HCT116 (cell line): ENCODE measurements at regions not wholly inside any gene's neighbourhood (a gene's known extent, or its start where the extent isn't known, plus 50 kb on each side); places are given as distances from the start of the nearest gene placed in this dataset.

Experiments
- ATAC-seq: fragments of 200-7000 bp; cut with Tn5 transposase; 2 replicates; pipeline ENCODE4 v1.9.1; 2020; ENCODE audit warnings: mild to moderate bottlenecking, moderate library complexity
- BruUV-seq: library from RNA; stranded (reverse); fragments of 400-500 nt; replicated peaks from 2 replicates; lab custom pipeline; 2021; lab: Mats Ljungman, UMichigan
- CTCF ChIA-PET: fragments of 300-600 bp; sonication (Branson Sonifier 250); formaldehyde crosslinking; loops from one replicate; lab custom pipeline; 2021; ENCODE audit warnings: antibody characterized with exemption; lab: Charles Lee
- POLR2A ChIA-PET: fragments of 300-600, 350-600 bp; sonication (Branson Sonifier 250); formaldehyde crosslinking; loops from one replicate; lab custom pipeline; 2021; ENCODE audit warnings: antibody characterized with exemption; lab: Charles Lee
- RAD21 ChIA-PET, 2 experiments: fragments of 300-600 bp; sonication (Branson Sonifier 250); formaldehyde crosslinking; loops; one replicate each; lab custom pipeline; 2023; ENCODE audit warnings: low total read pairs in 2 of 2; ENCODE audit not compliant: uncharacterized antibody in 2 of 2, unreplicated experiment in 2 of 2, low non-redundant PET in 1 of 2; lab: Charles Lee
- DNase-seq: peaks from one replicate; pipeline ENCODE4 v3.0.0-alpha.2; 2010; ENCODE audit warnings: low read depth, low spot score
- H2AFZ ChIP-seq: fragments of 200-600 bp; shearing (Covaris generic), sonication (generic); 2 replicates; pipeline ENCODE4 v1.6.1; 2017; ENCODE audit warnings: low read depth, mixed run types, mixed read lengths, antibody characterized with exemption, low read length; ENCODE audit not compliant: poor library complexity, severe bottlenecking
- H3K27ac ChIP-seq: 2 replicates; pipeline ENCODE4 v1.5.1; 2012; ENCODE audit warnings: low read depth, low read length
- H3K27me3 ChIP-seq: fragments of 200-600 bp; sonication (generic); 2 replicates; pipeline ENCODE4 v1.6.1; 2016; ENCODE audit warnings: mixed run types, low read length, mixed read lengths; ENCODE audit not compliant: insufficient read depth
- H3K36me3 ChIP-seq, 2 experiments: fragments of 200-500 bp in 1 of 2; fragments of 200-600 bp in 1 of 2; sonication (Bioruptor generic) in 1 of 2; sonication (generic) in 1 of 2; 2 replicates each; pipeline versions ENCODE4 v1.5.1 to v1.6.1; 2014 to 2016; ENCODE audit warnings: low read length in 2 of 2, inconsistent platforms in 1 of 2, mixed read lengths in 1 of 2, mixed run types in 1 of 2; ENCODE audit not compliant: insufficient read depth in 2 of 2, control insufficient read depth in 1 of 2
- H3K4me1 ChIP-seq, 2 experiments: fragments of 200-600 bp in 1 of 2; sonication (generic) in 1 of 2; 2 replicates each; pipeline versions ENCODE4 v1.5.1 to v1.6.1; 2012 to 2017; ENCODE audit warnings: low read length in 2 of 2, inconsistent platforms in 1 of 2, mild to moderate bottlenecking in 1 of 2, mixed read lengths in 1 of 2, mixed run types in 1 of 2, moderate library complexity in 1 of 2; ENCODE audit not compliant: insufficient read depth in 2 of 2, control insufficient read depth in 1 of 2
- H3K4me2 ChIP-seq: fragments of 200-600 bp; sonication (generic); 2 replicates; pipeline ENCODE4 v1.6.1; 2017; ENCODE audit warnings: mixed run types, low read length, mixed read lengths
- H3K4me3 ChIP-seq, 2 experiments: fragments of 200-600 bp in 1 of 2; sonication (generic) in 1 of 2; replicated peaks in 1 of 2; 2 replicates each; pipeline ENCODE4 v1.5.1; 2011 to 2016; ENCODE audit warnings: low read length in 2 of 2, control low read depth in 1 of 2, low read depth in 1 of 2, mild to moderate bottlenecking in 1 of 2, mixed read lengths in 1 of 2, mixed run types in 1 of 2
- H3K79me2 ChIP-seq: fragments of 200-600 bp; sonication (generic); 2 replicates; pipeline ENCODE4 v1.6.1; 2017; ENCODE audit warnings: mild to moderate bottlenecking, mixed run types, low read length, moderate library complexity, mixed read lengths; ENCODE audit not compliant: insufficient read depth
- H3K9ac ChIP-seq: fragments of 200-600 bp; sonication (generic); 2 replicates; pipeline ENCODE4 v1.6.1; 2016; ENCODE audit warnings: low read length, mixed read lengths
- H3K9me2 ChIP-seq: fragments of 200-600 bp; sonication (generic), shearing (Covaris generic); 2 replicates; pipeline ENCODE4 v1.6.1; 2017; ENCODE audit warnings: mixed run types, mild to moderate bottlenecking, moderate library complexity; ENCODE audit not compliant: insufficient read depth
- H3K9me3 ChIP-seq, 2 experiments: fragments of 200-500 bp in 1 of 2; fragments of 200-600 bp in 1 of 2; sonication (Bioruptor generic) in 1 of 2; sonication (generic) in 1 of 2; 2 replicates each; pipeline ENCODE4 v1.6.1; 2014 to 2017; ENCODE audit warnings: low read length in 2 of 2, mixed read lengths in 2 of 2, inconsistent platforms in 1 of 2, low read depth in 1 of 2, mild to moderate bottlenecking in 1 of 2, mixed run types in 1 of 2, moderate library complexity in 1 of 2; ENCODE audit not compliant: control insufficient read depth in 1 of 2, insufficient read depth in 1 of 2
- H4K20me1 ChIP-seq: fragments of 200-600 bp; sonication (generic), shearing (Covaris generic); 2 replicates; pipeline ENCODE4 v1.6.1; 2017; ENCODE audit warnings: mixed run types, mild to moderate bottlenecking, moderate library complexity; ENCODE audit not compliant: insufficient read depth
- CBX3 ChIP-seq: IDR thresholded peaks from 2 replicates; pipeline ENCODE4 v1.6.1; 2012; ENCODE audit warnings: low read depth
- CEBPB ChIP-seq: IDR thresholded peaks from 2 replicates; pipeline ENCODE4 v1.6.1; 2012; ENCODE audit warnings: low read depth
- EGR1 ChIP-seq: IDR thresholded peaks from 2 replicates; pipeline ENCODE4 v1.6.1; 2012; ENCODE audit warnings: low read depth
- ELF1 ChIP-seq: IDR thresholded peaks from 2 replicates; pipeline ENCODE4 v1.6.1; 2012; ENCODE audit warnings: low read depth, borderline replicate concordance
- EZH2phosphoT487 ChIP-seq: fragments of 200-600 bp; IDR thresholded peaks from 2 replicates; pipeline ENCODE4 v1.6.1; 2018; ENCODE audit warnings: antibody characterized with exemption, borderline replicate concordance
- FOSL1 ChIP-seq: IDR thresholded peaks from 2 replicates; pipeline ENCODE4 v1.6.1; 2012; ENCODE audit warnings: low read depth
- JUND ChIP-seq: IDR thresholded peaks from 2 replicates; pipeline ENCODE4 v1.6.1; 2012
- POLR2A ChIP-seq: IDR thresholded peaks from 2 replicates; pipeline ENCODE4 v1.7.0; 2011; ENCODE audit warnings: borderline replicate concordance; ENCODE audit not compliant: insufficient read depth, insufficient read length; ENCODE audit errors: extremely low read depth
- POLR2AphosphoS5 ChIP-seq: IDR thresholded peaks from 2 replicates; pipeline ENCODE4 v1.6.1; 2011; ENCODE audit warnings: mild to moderate bottlenecking, low read depth, low read length, moderate library complexity
- RAD21 ChIP-seq: IDR thresholded peaks from 2 replicates; pipeline ENCODE4 v1.6.1; 2012; ENCODE audit warnings: low read depth, mild to moderate bottlenecking
- SIN3A ChIP-seq: IDR thresholded peaks from 2 replicates; pipeline ENCODE4 v1.6.1; 2012; ENCODE audit warnings: low read depth
- SP1 ChIP-seq: IDR thresholded peaks from 2 replicates; pipeline ENCODE4 v1.6.1; 2012; ENCODE audit warnings: low read depth
- ZNF274 ChIP-seq: fragments of 200-500 bp; sonication (Bioruptor generic); IDR thresholded peaks from 2 replicates; pipeline ENCODE4 v1.6.1; 2014; ENCODE audit warnings: mild to moderate bottlenecking, low read depth, low read length, inconsistent platforms
- intact Hi-C: fragments of 100-400 bp; cut with micrococcal nuclease; formaldehyde crosslinking; loops from 2 replicates; pipeline ENCODE4 v1.10.0; 2022
- TF ChIP-seq, protein P1 (sequence below): IDR thresholded peaks from 2 replicates; pipeline ENCODE4 v1.6.1; 2012
- TF ChIP-seq, protein P2 (sequence below): IDR thresholded peaks from 2 replicates; pipeline ENCODE4 v1.6.1; 2012
- TF ChIP-seq, protein P3 (sequence below): IDR thresholded peaks from 2 replicates; pipeline ENCODE4 v1.6.1; 2011; ENCODE audit warnings: mild to moderate bottlenecking, low read length, moderate library complexity; ENCODE audit not compliant: insufficient replicate concordance; ENCODE audit errors: extremely low read depth
- TF ChIP-seq, protein P4 (sequence below): IDR thresholded peaks from 2 replicates; pipeline ENCODE4 v1.6.1; 2012; ENCODE audit warnings: low read depth

DNA sequence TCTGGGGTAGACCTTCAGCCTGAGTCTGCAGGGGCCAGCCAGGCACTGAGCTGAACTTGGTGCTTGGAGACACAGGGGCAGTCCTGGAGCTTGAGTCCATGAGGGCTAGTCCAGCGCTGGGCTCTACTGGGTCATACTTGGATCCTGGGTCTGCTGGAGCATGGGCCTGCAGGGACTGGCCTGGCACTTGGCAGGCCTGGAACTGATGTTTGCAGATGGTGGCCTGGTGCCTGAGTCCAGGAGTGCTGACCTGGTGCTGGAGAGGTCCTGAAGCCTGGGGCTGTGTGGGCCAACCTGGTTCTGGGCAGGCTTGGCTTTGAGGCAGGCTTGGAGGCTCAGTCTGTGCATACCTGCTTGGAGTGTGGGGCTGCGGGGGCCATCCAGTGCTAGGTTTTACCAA, 143.4 kb upstream of the DSCAM start:
- no peak overlapping the region for H2AFZ ChIP-seq
- CTCF ChIA-PET = no interaction called here
- POLR2A ChIA-PET = no interaction called here
- no TSS peak for BruUV-seq
- no peaks in the 10 kb centered on the region for H3K27me3 ChIP-seq
- peaks cover 15 to 33% of the 10 kb centered on the region in 2 experiments; a peak in 3 of 4 replicates for H3K9me3 ChIP-seq
- H3K9me2 ChIP-seq = no peaks in the 10 kb centered on the region
- no peaks in the 10 kb centered on the region for H3K79me2 ChIP-seq
- intact Hi-C loops = no loop called here
- no peak overlapping the region for H3K27ac ChIP-seq
- H3K9ac ChIP-seq = no peak overlapping the region
- no peak for DNase-seq
- H3K4me1 ChIP-seq = no peaks in the 10 kb centered on the region
- H3K4me2 ChIP-seq = no peak overlapping the region
- no peaks in the 10 kb centered on the region for H3K36me3 ChIP-seq
- TF ChIP-seq, protein P1, sequence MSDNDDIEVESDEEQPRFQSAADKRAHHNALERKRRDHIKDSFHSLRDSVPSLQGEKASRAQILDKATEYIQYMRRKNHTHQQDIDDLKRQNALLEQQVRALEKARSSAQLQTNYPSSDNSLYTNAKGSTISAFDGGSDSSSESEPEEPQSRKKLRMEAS = no peak
- TF ChIP-seq ZNF274 = no peak
- TF ChIP-seq, protein P2, sequence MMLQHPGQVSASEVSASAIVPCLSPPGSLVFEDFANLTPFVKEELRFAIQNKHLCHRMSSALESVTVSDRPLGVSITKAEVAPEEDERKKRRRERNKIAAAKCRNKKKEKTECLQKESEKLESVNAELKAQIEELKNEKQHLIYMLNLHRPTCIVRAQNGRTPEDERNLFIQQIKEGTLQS = no peak
- no peak for TF ChIP-seq ELF1
- TF ChIP-seq, protein P3, sequence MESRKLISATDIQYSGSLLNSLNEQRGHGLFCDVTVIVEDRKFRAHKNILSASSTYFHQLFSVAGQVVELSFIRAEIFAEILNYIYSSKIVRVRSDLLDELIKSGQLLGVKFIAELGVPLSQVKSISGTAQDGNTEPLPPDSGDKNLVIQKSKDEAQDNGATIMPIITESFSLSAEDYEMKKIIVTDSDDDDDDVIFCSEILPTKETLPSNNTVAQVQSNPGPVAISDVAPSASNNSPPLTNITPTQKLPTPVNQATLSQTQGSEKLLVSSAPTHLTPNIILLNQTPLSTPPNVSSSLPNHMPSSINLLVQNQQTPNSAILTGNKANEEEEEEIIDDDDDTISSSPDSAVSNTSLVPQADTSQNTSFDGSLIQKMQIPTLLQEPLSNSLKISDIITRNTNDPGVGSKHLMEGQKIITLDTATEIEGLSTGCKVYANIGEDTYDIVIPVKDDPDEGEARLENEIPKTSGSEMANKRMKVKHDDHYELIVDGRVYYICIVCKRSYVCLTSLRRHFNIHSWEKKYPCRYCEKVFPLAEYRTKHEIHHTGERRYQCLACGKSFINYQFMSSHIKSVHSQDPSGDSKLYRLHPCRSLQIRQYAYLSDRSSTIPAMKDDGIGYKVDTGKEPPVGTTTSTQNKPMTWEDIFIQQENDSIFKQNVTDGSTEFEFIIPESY = no peak
- no peak for TF ChIP-seq RAD21
- TF ChIP-seq POLR2A = no peak
- ATAC-seq = no peak
- RAD21 ChIA-PET = no interaction called here
- H3K4me3 ChIP-seq = no peak overlapping the region
- H4K20me1 ChIP-seq = no peaks in the 10 kb centered on the region

DNA sequence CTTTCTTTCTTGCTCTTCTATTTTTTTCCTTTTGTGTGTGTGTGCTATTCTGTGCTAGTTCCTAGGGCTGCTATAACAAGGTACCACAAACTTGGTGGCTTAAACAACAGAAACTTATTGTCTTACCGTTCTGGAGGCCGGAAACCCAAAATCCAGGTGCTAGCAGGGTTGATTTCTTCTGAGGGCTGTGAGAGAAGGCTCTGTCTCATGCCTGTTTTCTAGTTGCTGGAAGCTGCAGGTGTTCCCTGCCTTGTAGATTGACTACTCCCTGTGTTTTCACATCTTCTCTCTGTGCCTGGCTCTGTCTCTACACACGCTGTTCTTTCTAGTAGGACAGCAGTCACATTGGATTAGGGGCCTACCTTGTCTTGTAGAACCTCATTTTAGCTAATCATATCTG, 150.9 kb upstream of the DSCAM start:
- ATAC-seq (no peak), DNase-seq (no peak)
- Histone ChIP-seq H3K4me1 (no peaks in the 10 kb centered on the region), H3K4me3 (no peak overlapping the region), H3K9ac (no peak overlapping the region), H4K20me1 (no peaks in the 10 kb centered on the region), H3K27ac (no peak overlapping the region), H3K9me2 (no peaks in the 10 kb centered on the region), H3K79me2 (no peaks in the 10 kb centered on the region), H3K27me3 (no peaks in the 10 kb centered on the region), H3K36me3 (no peaks in the 10 kb centered on the region), H3K9me3 (peaks cover 9 to 29% of the 10 kb centered on the region in 2 experiments; a peak in 3 of 4 replicates), H2AFZ (no peak overlapping the region), H3K4me2 (no peak overlapping the region)
- intact Hi-C loops = no loop called here
- ChIA-PET CTCF (no interaction called here), POLR2A (no interaction called here), RAD21 (no interaction called here)
- BruUV-seq = no TSS peak
- TF ChIP-seq POLR2A (no peak), FOSL1 (no peak), CBX3 (no peak), EGR1 (no peak), SIN3A (no peak), ELF1 (no peak), SP1 (no peak), POLR2AphosphoS5 (no peak), EZH2phosphoT487 (no peak), CEBPB (no peak), JUND (no peak)
- TF ChIP-seq, protein P4, sequence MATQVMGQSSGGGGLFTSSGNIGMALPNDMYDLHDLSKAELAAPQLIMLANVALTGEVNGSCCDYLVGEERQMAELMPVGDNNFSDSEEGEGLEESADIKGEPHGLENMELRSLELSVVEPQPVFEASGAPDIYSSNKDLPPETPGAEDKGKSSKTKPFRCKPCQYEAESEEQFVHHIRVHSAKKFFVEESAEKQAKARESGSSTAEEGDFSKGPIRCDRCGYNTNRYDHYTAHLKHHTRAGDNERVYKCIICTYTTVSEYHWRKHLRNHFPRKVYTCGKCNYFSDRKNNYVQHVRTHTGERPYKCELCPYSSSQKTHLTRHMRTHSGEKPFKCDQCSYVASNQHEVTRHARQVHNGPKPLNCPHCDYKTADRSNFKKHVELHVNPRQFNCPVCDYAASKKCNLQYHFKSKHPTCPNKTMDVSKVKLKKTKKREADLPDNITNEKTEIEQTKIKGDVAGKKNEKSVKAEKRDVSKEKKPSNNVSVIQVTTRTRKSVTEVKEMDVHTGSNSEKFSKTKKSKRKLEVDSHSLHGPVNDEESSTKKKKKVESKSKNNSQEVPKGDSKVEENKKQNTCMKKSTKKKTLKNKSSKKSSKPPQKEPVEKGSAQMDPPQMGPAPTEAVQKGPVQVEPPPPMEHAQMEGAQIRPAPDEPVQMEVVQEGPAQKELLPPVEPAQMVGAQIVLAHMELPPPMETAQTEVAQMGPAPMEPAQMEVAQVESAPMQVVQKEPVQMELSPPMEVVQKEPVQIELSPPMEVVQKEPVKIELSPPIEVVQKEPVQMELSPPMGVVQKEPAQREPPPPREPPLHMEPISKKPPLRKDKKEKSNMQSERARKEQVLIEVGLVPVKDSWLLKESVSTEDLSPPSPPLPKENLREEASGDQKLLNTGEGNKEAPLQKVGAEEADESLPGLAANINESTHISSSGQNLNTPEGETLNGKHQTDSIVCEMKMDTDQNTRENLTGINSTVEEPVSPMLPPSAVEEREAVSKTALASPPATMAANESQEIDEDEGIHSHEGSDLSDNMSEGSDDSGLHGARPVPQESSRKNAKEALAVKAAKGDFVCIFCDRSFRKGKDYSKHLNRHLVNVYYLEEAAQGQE = no peak
